ENCODE measurements at regions not wholly inside any gene's neighbourhood (a gene's known extent, or its start where the extent isn't known, plus 50 kb on each side); places are given as distances from the start of the nearest gene placed in this dataset.

DNA sequence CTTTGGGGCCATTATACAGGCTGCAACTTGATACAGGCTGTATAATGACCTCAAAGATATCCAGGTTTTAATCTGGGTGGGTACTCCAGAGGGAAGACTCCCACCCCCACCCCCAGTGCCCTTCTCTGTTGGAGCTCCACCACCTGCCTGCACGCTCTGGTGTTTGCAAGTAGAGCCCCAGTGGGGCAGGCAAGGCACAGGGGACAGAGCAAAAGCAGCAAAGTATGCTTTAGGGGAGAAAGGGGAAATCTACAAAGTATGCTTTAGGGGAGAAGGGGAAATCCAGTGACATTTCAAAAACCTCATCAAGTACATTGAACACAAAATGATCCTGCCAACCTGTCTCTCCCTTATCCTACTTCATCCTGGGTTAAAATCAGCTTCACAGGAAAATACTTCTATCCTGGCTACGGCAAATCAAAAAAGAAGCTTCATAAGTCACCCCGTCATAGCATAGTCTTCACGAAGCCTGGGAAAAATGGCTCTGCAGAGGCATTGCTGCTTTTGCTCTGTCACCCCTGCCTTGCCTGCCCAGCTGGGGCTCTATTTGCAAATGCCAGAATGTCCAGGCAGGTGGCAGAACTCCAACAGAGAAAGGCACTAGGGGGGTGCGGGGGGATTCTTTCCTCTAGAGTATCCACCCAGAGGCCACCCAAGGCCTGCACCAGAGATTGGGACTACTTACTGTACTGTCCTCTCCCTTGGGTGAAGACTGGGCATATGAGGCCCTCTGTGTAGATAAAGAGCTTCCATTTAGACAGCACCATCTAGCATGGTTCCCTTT is 60.9 kb upstream of the ATP11B start:
- no peak overlapping the region for H3K4me3 ChIP-seq (ENCODE audit: control insufficient read depth, low read depth, low read length)
- TF ChIP-seq, protein P1, sequence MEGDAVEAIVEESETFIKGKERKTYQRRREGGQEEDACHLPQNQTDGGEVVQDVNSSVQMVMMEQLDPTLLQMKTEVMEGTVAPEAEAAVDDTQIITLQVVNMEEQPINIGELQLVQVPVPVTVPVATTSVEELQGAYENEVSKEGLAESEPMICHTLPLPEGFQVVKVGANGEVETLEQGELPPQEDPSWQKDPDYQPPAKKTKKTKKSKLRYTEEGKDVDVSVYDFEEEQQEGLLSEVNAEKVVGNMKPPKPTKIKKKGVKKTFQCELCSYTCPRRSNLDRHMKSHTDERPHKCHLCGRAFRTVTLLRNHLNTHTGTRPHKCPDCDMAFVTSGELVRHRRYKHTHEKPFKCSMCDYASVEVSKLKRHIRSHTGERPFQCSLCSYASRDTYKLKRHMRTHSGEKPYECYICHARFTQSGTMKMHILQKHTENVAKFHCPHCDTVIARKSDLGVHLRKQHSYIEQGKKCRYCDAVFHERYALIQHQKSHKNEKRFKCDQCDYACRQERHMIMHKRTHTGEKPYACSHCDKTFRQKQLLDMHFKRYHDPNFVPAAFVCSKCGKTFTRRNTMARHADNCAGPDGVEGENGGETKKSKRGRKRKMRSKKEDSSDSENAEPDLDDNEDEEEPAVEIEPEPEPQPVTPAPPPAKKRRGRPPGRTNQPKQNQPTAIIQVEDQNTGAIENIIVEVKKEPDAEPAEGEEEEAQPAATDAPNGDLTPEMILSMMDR (conservative IDR thresholded peaks at IDR 0.05; ENCODE audit: control insufficient read depth, insufficient read depth, low read depth, low read length) = no peak
- no peak for DNase-seq (ENCODE audit: low read depth)

DNA sequence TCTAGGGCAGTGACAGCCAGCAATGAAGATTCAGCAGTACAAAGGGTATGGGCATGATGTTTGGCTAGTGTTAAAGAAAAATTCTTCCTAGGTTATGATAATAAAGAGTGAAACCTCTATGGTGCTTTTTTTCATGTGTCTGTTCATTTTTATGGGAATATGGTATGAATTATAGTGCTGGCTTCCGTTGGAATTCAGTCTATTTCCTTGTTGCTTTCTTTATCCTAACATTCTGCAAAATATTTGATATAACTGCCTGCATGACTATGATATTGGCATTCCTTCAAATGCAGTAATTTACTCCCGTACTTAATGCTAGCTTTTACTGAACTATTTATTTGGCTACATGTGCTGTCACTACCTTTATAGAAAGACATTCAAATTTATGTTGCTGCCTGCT is 57.6 kb upstream of the ATP11B start:
- TF ChIP-seq, protein P1 (conservative IDR thresholded peaks at IDR 0.05; ENCODE audit: control insufficient read depth, insufficient read depth, low read depth, low read length) = no peak
- peak; percentile 2 for DNase-seq (ENCODE audit: low read depth)
- no peak overlapping the region for H3K4me3 ChIP-seq (ENCODE audit: control insufficient read depth, low read depth, low read length)

GRCh38 chr3:182737825-182738224 is 55.5 kb upstream of the ATP11B start:
- H3K4me3 ChIP-seq (ENCODE audit: control insufficient read depth, low read depth, low read length) = no peak overlapping the region
- TF ChIP-seq, protein P1 (conservative IDR thresholded peaks at IDR 0.05; ENCODE audit: control insufficient read depth, insufficient read depth, low read depth, low read length) = no peak
- DNase-seq (ENCODE audit: low read depth) = no peak

DNA sequence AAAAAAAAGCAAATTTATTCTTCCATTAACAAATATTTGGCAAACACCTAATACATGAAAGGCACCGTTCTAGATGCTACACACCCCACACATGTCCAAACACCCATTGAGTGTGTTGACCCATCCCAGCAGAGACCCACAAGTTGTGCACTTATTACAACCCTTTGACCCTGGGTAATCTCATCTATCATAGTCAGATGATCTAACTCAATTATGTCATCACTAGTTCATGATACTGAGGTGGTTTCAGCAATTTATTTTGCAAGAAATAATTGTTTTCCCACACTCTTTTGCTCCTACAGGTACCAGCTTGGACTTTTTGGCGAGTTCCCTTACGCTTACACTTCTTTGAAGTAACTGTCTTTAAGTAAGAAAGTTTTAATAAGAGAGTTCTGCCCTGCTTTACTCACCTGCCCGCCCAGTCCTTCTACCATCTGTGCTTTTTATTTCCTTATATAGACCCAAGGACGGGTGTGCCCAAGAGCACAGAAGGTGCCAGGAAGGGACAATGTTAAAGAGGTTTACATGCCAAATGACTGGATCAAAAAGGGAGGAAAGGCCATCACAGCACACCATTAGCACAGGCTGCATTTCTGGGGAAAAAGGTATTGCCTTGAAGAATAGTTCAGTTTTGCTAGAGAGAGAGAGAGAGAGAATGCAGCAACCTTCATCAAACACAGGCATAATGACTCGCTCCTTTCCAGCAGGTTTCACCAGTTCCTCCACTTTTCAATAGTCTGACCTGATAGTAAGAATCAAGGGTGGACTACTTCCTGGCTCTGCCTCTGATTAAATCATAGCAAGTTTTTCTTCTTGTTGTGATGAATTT is 54.5 kb upstream of the ATP11B start:
- TF ChIP-seq, protein P1 (conservative IDR thresholded peaks at IDR 0.05; ENCODE audit: control insufficient read depth, insufficient read depth, low read depth, low read length) = no peak
- no peak overlapping the region for H3K4me3 ChIP-seq (ENCODE audit: control insufficient read depth, low read depth, low read length)
- DNase-seq (ENCODE audit: low read depth) = no peak

- TF ChIP-seq, protein P1 (conservative IDR thresholded peaks at IDR 0.05; ENCODE audit: control insufficient read depth, insufficient read depth, low read depth, low read length) = no peak
- DNase-seq (ENCODE audit: low read depth) = peak; percentile 28
- no peak overlapping the region for H3K4me3 ChIP-seq (ENCODE audit: control insufficient read depth, low read depth, low read length)
Observed at GRCh38 chr3:182739619-182740018, 53.7 kb upstream of the ATP11B start.

DNA sequence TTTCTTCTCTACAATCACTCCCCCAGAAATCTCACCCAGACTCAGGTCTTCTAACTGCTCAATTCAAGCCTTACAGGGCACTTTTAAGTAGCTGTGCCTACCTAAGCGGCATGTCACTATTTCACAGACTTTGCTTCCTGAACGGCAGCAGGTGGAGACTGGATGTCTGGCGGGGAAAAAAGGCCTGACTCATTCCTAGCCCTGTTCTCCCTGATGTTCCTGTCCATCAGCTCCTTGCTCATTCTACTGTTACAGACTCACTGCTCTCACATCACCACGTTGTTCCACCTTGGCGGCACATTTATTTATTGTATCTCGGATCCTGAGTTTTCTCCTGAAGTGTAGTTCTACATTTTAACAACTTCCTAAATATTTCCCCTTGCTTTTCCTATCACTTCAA is 52.6 kb upstream of the ATP11B start:
- H3K4me3 ChIP-seq (ENCODE audit: control insufficient read depth, low read depth, low read length) = no peak overlapping the region
- DNase-seq (ENCODE audit: low read depth) = peak; percentile 2
- TF ChIP-seq, protein P1 (conservative IDR thresholded peaks at IDR 0.05; ENCODE audit: control insufficient read depth, insufficient read depth, low read depth, low read length) = no peak

All from fibroblast of mammary gland (primary cell).